Panc1 (cell line): ENCODE measurements at regions not wholly inside any gene's neighbourhood (a gene's known extent, or its start where the extent isn't known, plus 50 kb on each side); places are given as distances from the start of the nearest gene placed in this dataset.
A peak's percentile ranks its signal among the peaks of the same experiment; 100 is the strongest.

ENCODE experiments used
- ATAC-seq: fragments of 200-7000 bp; cut with Tn5 transposase; 2 replicates; pipeline ENCODE4 v1.9.1; 2020; ENCODE audit warnings: mild to moderate bottlenecking, moderate library complexity
- BruUV-seq: library from RNA; stranded (reverse); fragments of 400-500 nt; replicated peaks from 2 replicates; lab custom pipeline; 2021; lab: Mats Ljungman, UMichigan
- CTCF ChIA-PET: fragments of 300-600 bp; sonication (Branson Sonifier 250); formaldehyde crosslinking; loops from one replicate; lab custom pipeline; 2022; ENCODE audit warnings: antibody characterized with exemption; lab: Charles Lee
- POLR2A ChIA-PET: fragments of 300-600 bp; sonication (Branson Sonifier 250); formaldehyde crosslinking; loops from one replicate; lab custom pipeline; 2022; ENCODE audit warnings: antibody characterized with exemption; lab: Charles Lee
- DNase-seq: peaks from one replicate; pipeline ENCODE4 v3.0.0-alpha.2; 2010; ENCODE audit warnings: low read depth, low spot score
- H3K27ac ChIP-seq: 2 replicates; pipeline ENCODE4 v1.5.1; 2011; ENCODE audit warnings: mild to moderate bottlenecking, low read length, inconsistent platforms
- H3K27me3 ChIP-seq: fragments of 200-500 bp; sonication (Bioruptor generic); 2 replicates; pipeline ENCODE4 v1.6.0; 2014; ENCODE audit warnings: low read length, inconsistent platforms; ENCODE audit not compliant: control insufficient read depth, insufficient read depth
- H3K36me3 ChIP-seq: fragments of 200-500 bp; sonication (Bioruptor generic); 2 replicates; pipeline ENCODE4 v1.5.1; 2014; ENCODE audit warnings: inconsistent platforms, mild to moderate bottlenecking, low read length, moderate library complexity; ENCODE audit not compliant: control insufficient read depth, insufficient read depth
- H3K4me1 ChIP-seq: 2 replicates; pipeline ENCODE4 v1.5.1; 2011; ENCODE audit warnings: inconsistent platforms, mild to moderate bottlenecking, low read length, moderate library complexity; ENCODE audit not compliant: control insufficient read depth, insufficient read depth
- H3K4me3 ChIP-seq, 2 experiments: 2 replicates each; pipeline ENCODE4 v1.5.1; 2011 to 2012; ENCODE audit warnings: low read depth in 2 of 2, low read length in 2 of 2, mild to moderate bottlenecking in 2 of 2, inconsistent platforms in 1 of 2, moderate library complexity in 1 of 2
- H3K9me3 ChIP-seq: fragments of 200-500 bp; sonication (Bioruptor generic); 2 replicates; pipeline ENCODE4 v1.5.1; 2014; ENCODE audit warnings: low read depth, mild to moderate bottlenecking, inconsistent platforms, low read length, moderate library complexity; ENCODE audit not compliant: control insufficient read depth, insufficient read depth
- POLR2AphosphoS5 ChIP-seq: IDR thresholded peaks from 2 replicates; pipeline ENCODE4 v1.6.1; 2012; ENCODE audit warnings: mild to moderate bottlenecking, low read depth, low read length, moderate library complexity
- SIN3A ChIP-seq: IDR thresholded peaks from 2 replicates; pipeline ENCODE4 v1.6.1; 2012; ENCODE audit warnings: low read depth, mild to moderate bottlenecking, low read length, moderate library complexity, borderline replicate concordance; ENCODE audit not compliant: insufficient read depth
- TCF7L2 ChIP-seq: IDR thresholded peaks from 2 replicates; pipeline ENCODE4 v1.6.1; 2011; ENCODE audit warnings: mild to moderate bottlenecking, low read depth, low read length, inconsistent platforms
- in situ Hi-C: cut with HindIII; loops from 2 replicates; pipeline ENCODE4 v1.10.0; 2016; ENCODE audit warnings: low sequenced_read_pairs, low pct_unique_long_range_greater_than_20kb
- intact Hi-C: fragments of 100-400 bp; cut with micrococcal nuclease; formaldehyde crosslinking; loops from one replicate; pipeline ENCODE4 v1.10.0; 2022; ENCODE audit not compliant: unreplicated experiment
- TF ChIP-seq, protein P1 (sequence below): fragments of 450-650 bp; IDR thresholded peaks from 2 replicates; pipeline ENCODE4 v1.5.1; 2017; ENCODE audit warnings: mild to moderate bottlenecking
- TF ChIP-seq, protein P2 (sequence below), 2 experiments: IDR thresholded peaks; 2 replicates each; pipeline ENCODE4 v1.6.1; 2011 to 2012; ENCODE audit warnings: low read depth in 2 of 2, control low read depth in 1 of 2, low read length in 1 of 2, mild to moderate bottlenecking in 1 of 2, moderate library complexity in 1 of 2; ENCODE audit not compliant: insufficient read depth in 1 of 2

DNA sequence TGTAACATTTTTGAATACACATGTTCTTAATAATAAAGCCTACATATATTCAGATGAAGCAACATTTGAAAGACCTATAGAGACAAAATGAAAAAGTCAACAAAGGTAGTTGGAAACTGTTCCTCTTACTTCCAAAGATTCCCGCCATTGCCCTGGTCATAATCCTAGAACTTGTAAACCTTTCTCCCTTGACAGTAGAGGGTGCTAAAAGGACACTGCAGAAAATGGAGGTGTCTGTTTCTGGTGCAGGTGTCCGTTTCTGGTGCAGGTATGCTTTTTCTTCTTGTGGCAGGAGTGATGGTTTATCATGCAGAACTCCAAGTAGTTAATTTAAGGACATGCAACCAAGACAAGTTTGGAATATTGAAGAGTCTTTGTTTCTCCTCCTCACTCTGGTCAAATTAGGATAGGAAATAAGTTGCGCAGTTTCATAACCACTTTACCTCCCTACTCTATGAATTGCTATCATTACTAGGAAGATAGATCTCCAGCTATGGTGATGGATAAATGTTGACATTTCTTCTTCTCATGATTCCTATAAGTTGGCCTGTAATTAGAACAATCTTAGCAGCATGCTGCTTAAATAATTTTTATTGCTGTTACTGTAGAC is 56.0 kb upstream of the FAM174A start:
- peak; percentile 10 for DNase-seq
- no TSS peak for BruUV-seq
- TF ChIP-seq, protein P1, sequence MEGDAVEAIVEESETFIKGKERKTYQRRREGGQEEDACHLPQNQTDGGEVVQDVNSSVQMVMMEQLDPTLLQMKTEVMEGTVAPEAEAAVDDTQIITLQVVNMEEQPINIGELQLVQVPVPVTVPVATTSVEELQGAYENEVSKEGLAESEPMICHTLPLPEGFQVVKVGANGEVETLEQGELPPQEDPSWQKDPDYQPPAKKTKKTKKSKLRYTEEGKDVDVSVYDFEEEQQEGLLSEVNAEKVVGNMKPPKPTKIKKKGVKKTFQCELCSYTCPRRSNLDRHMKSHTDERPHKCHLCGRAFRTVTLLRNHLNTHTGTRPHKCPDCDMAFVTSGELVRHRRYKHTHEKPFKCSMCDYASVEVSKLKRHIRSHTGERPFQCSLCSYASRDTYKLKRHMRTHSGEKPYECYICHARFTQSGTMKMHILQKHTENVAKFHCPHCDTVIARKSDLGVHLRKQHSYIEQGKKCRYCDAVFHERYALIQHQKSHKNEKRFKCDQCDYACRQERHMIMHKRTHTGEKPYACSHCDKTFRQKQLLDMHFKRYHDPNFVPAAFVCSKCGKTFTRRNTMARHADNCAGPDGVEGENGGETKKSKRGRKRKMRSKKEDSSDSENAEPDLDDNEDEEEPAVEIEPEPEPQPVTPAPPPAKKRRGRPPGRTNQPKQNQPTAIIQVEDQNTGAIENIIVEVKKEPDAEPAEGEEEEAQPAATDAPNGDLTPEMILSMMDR: peak; percentile 71
- TF ChIP-seq, protein P2, sequence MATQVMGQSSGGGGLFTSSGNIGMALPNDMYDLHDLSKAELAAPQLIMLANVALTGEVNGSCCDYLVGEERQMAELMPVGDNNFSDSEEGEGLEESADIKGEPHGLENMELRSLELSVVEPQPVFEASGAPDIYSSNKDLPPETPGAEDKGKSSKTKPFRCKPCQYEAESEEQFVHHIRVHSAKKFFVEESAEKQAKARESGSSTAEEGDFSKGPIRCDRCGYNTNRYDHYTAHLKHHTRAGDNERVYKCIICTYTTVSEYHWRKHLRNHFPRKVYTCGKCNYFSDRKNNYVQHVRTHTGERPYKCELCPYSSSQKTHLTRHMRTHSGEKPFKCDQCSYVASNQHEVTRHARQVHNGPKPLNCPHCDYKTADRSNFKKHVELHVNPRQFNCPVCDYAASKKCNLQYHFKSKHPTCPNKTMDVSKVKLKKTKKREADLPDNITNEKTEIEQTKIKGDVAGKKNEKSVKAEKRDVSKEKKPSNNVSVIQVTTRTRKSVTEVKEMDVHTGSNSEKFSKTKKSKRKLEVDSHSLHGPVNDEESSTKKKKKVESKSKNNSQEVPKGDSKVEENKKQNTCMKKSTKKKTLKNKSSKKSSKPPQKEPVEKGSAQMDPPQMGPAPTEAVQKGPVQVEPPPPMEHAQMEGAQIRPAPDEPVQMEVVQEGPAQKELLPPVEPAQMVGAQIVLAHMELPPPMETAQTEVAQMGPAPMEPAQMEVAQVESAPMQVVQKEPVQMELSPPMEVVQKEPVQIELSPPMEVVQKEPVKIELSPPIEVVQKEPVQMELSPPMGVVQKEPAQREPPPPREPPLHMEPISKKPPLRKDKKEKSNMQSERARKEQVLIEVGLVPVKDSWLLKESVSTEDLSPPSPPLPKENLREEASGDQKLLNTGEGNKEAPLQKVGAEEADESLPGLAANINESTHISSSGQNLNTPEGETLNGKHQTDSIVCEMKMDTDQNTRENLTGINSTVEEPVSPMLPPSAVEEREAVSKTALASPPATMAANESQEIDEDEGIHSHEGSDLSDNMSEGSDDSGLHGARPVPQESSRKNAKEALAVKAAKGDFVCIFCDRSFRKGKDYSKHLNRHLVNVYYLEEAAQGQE (IDR thresholded peaks at IDR 0.05; ENCODE audit: insufficient read depth in 1 of 2, low read depth in 2 of 2, low read length in 1 of 2): no peak
- TF ChIP-seq POLR2AphosphoS5: no peak
- no peak for TF ChIP-seq TCF7L2

DNA sequence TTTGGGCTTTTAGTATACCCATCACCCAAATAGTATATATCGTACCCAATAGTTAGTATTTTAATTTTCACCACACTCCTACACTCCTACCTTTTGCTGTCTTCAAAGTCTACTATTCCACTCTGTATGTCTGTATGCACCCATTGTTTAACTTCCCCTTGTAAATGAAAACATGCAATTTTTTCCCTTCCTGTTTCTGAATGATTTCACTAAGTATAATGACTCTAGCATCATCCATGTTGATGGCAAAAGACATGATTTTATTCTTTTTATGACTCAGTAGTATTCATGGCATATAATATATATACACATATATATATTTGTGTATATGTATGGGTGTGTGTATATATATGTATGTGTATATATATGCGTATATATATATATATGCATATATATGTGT is 63.1 kb upstream of the FAM174A start:
- ChIA-PET CTCF (no interaction called here), POLR2A (no interaction called here)
- in situ Hi-C loops: no loop called here
- no TSS peak for BruUV-seq
- TF ChIP-seq, protein P1: no peak
- TF ChIP-seq POLR2AphosphoS5: no peak
- TF ChIP-seq SIN3A: no peak
- TF ChIP-seq, protein P2 (IDR thresholded peaks at IDR 0.05; ENCODE audit: insufficient read depth in 1 of 2, low read depth in 2 of 2, low read length in 1 of 2): no peak
- TF ChIP-seq TCF7L2: no peak
- Histone ChIP-seq H3K36me3 (no peaks in the 10 kb centered on the region; the same call in 1 of the 2 replicates), H3K27ac (no peak overlapping the region), H3K4me1 (no peaks in the 10 kb centered on the region), H3K27me3 (no peaks in the 10 kb centered on the region), H3K9me3 (no peaks in the 10 kb centered on the region), H3K4me3 (no peak overlapping the region)
- intact Hi-C loops: no loop called here
- ATAC-seq: no peak
- DNase-seq: no peak

More for the DNA sequence above, 56.0 kb upstream of the FAM174A start:
- in situ Hi-C loops (no loop called here), intact Hi-C loops (no loop called here)
- no peak for ATAC-seq
- H3K4me1 ChIP-seq: no peaks in the 10 kb centered on the region
- H3K36me3 ChIP-seq: no peaks in the 10 kb centered on the region
- no peak overlapping the region for H3K27ac ChIP-seq
- H3K27me3 ChIP-seq: no peaks in the 10 kb centered on the region
- no peaks in the 10 kb centered on the region for H3K9me3 ChIP-seq
- CTCF ChIA-PET: no interaction called here
- no peak overlapping the region for H3K4me3 ChIP-seq
- POLR2A ChIA-PET: no interaction called here
